Ascending aorta (tissue), 2 donors: ENCODE measurements at regions not wholly inside any gene's neighbourhood (a gene's known extent, or its start where the extent isn't known, plus 50 kb on each side); places are given as distances from the start of the nearest gene placed in this dataset.

Experiments
- DNase-seq, 2 donors: peaks; one replicate each; pipeline ENCODE4 v3.0.0-alpha.2; 2019; ENCODE audit warnings: low spot score in 2 of 2
- H3K27ac ChIP-seq, 2 donors: fragments of 200-600 bp; sonication (generic); one replicate each; pipeline ENCODE4 v1.5.1; 2016 to 2017; ENCODE audit warnings: mild to moderate bottlenecking in 1 of 2
- H3K27me3 ChIP-seq: fragments of 200-600 bp; sonication (generic); one replicate; pipeline ENCODE4 v1.5.1; 2017
- H3K36me3 ChIP-seq, 2 donors: fragments of 200-600 bp; sonication (generic); one replicate each; pipeline ENCODE4 v1.5.1; 2016
- H3K4me1 ChIP-seq, 2 donors: fragments of 200-600 bp; sonication (generic); one replicate each; pipeline ENCODE4 v1.5.1; 2016 to 2017; ENCODE audit warnings: mild to moderate bottlenecking in 1 of 2
- H3K4me3 ChIP-seq, 2 donors: fragments of 200-600 bp; sonication (generic); one replicate each; pipeline ENCODE4 v1.5.1; 2016 to 2017; ENCODE audit warnings: mild to moderate bottlenecking in 1 of 2
- H3K9me3 ChIP-seq, 2 donors: fragments of 200-600 bp; sonication (generic); one replicate each; pipeline ENCODE4 v1.5.1; 2016
- intact Hi-C: fragments of 100-400 bp; cut with DNase I; formaldehyde crosslinking; loops from one replicate; pipeline ENCODE4 v1.15.1; 2023
- TF ChIP-seq, protein P1 (sequence below), 3 experiments: fragments of 200-600 bp in 2 of 3; fragments of 450-650 bp in 1 of 3; sonication (generic) in 2 of 3; IDR thresholded peaks; one replicate each; pipeline ENCODE4 v1.5.1; 2016 to 2019; ENCODE audit warnings: antibody characterized with exemption in 3 of 3, mild to moderate bottlenecking in 1 of 3, moderate library complexity in 1 of 3

DNA sequence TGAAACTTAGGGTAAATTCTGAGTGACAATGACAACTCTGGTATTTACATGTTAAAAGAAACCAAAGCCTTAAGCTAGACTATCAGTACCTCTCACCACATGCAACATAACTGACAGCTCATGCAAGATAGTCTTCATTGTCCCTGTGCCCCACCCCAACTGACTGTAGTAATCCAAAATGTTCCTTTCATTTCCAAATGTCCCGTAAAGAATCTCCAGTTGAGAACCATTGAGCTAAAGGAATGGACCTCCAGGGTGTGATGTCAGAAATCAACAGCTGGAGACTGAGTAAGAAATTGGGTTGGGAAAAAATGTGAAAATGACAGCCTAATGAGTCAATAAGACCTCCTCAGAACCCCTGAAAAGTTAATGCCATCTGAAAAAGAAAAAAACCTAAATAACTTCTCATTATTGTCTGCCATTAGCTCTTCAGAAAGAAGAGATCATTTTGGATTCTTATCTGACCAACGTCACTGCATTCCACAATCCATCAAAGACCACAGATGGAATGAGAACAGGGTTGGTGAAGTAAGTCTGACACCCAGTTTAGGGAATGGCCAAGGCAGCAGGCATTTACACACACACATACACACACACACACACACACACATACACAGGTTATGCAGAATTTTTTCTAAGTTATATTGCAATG, 51.7 kb upstream of the ACVR2A start:
- H3K27ac ChIP-seq, result no peak overlapping the region
- no peaks in the 10 kb centered on the region for H3K9me3 ChIP-seq
- no peaks in the 10 kb centered on the region for H3K27me3 ChIP-seq
- TF ChIP-seq, protein P1, sequence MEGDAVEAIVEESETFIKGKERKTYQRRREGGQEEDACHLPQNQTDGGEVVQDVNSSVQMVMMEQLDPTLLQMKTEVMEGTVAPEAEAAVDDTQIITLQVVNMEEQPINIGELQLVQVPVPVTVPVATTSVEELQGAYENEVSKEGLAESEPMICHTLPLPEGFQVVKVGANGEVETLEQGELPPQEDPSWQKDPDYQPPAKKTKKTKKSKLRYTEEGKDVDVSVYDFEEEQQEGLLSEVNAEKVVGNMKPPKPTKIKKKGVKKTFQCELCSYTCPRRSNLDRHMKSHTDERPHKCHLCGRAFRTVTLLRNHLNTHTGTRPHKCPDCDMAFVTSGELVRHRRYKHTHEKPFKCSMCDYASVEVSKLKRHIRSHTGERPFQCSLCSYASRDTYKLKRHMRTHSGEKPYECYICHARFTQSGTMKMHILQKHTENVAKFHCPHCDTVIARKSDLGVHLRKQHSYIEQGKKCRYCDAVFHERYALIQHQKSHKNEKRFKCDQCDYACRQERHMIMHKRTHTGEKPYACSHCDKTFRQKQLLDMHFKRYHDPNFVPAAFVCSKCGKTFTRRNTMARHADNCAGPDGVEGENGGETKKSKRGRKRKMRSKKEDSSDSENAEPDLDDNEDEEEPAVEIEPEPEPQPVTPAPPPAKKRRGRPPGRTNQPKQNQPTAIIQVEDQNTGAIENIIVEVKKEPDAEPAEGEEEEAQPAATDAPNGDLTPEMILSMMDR (IDR thresholded peaks at IDR 0.05), result no peak
- DNase-seq, result no peak
- intact Hi-C loops, result no loop called here
- no peak overlapping the region for H3K4me3 ChIP-seq
- no peaks in the 10 kb centered on the region for H3K36me3 ChIP-seq
- H3K4me1 ChIP-seq, result no peaks in the 10 kb centered on the region

DNA sequence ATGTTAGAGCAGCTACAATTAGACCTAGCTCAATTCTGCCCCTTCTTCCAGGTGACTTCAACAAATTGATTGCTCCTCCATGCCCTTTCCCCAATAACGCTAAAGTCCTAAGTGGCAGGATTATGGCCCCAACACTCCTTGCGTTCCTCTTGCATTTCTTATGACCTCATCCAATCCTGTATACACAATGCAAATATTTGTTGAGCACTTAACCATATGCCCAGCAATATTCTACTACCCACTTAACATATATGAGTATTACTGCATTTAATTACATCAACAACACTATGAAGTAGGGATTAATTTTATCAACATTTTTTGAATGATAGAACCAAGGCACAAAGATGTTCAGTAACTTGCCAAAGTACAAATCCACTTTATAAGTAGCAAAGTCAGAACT, 54.2 kb upstream of the ACVR2A start:
- intact Hi-C loops, result no loop called here
- TF ChIP-seq, protein P1 (IDR thresholded peaks at IDR 0.05), result no peak
- no peaks in the 10 kb centered on the region for H3K27me3 ChIP-seq
- no peak for DNase-seq
- no peak overlapping the region for H3K27ac ChIP-seq
- no peaks in the 10 kb centered on the region for H3K36me3 ChIP-seq
- H3K9me3 ChIP-seq, result no peaks in the 10 kb centered on the region
- H3K4me3 ChIP-seq, result no peak overlapping the region
- H3K4me1 ChIP-seq, result no peaks in the 10 kb centered on the region

GRCh38 chr2:147789720-147790119, 55.1 kb upstream of the ACVR2A start:
- intact Hi-C loops, result no loop called here
- Histone ChIP-seq H3K9me3 (no peaks in the 10 kb centered on the region), H3K27ac (no peak overlapping the region), H3K4me3 (no peak overlapping the region), H3K36me3 (no peaks in the 10 kb centered on the region), H3K27me3 (no peaks in the 10 kb centered on the region), H3K4me1 (no peaks in the 10 kb centered on the region)
- DNase-seq, result no peak
- TF ChIP-seq, protein P1 (IDR thresholded peaks at IDR 0.05), result no peak

- Histone ChIP-seq H3K27me3 (no peaks in the 10 kb centered on the region), H3K4me3 (no peak overlapping the region), H3K9me3 (no peaks in the 10 kb centered on the region), H3K4me1 (no peaks in the 10 kb centered on the region), H3K27ac (no peak overlapping the region), H3K36me3 (no peaks in the 10 kb centered on the region)
- DNase-seq, result no peak
- intact Hi-C loops, result no loop called here
- TF ChIP-seq, protein P1 (IDR thresholded peaks at IDR 0.05), result no peak
Measured at GRCh38 chr2:147789287-147789686, 55.5 kb upstream of the ACVR2A start.

- no peaks in the 10 kb centered on the region for H3K27me3 ChIP-seq
- DNase-seq, result no peak
- no peaks in the 10 kb centered on the region for H3K4me1 ChIP-seq
- H3K4me3 ChIP-seq, result no peak overlapping the region
- intact Hi-C loops, result no loop called here
- TF ChIP-seq, protein P1 (IDR thresholded peaks at IDR 0.05), result no peak
- no peak overlapping the region for H3K27ac ChIP-seq
- no peaks in the 10 kb centered on the region for H3K36me3 ChIP-seq
- H3K9me3 ChIP-seq, result no peaks in the 10 kb centered on the region
Measured at GRCh38 chr2:147782141-147782930, 62.5 kb upstream of the ACVR2A start.
